GM12891 (cell line): ENCODE measurements at regions not wholly inside any gene's neighbourhood (a gene's known extent, or its start where the extent isn't known, plus 50 kb on each side); places are given as distances from the start of the nearest gene placed in this dataset.

Source experiments
- PAX5 ChIP-seq: IDR thresholded peaks from 2 replicates; pipeline ENCODE4 v1.6.1; 2011; ENCODE audit warnings: low read length, moderate library complexity, mild to moderate bottlenecking; ENCODE audit not compliant: insufficient read depth, severe bottlenecking
- POLR2A ChIP-seq: IDR thresholded peaks from 2 replicates; pipeline ENCODE4 v1.6.1; 2011; ENCODE audit warnings: low read depth, low read length, control low read depth
- POLR2AphosphoS5 ChIP-seq: IDR thresholded peaks from 2 replicates; pipeline ENCODE4 v1.6.1; 2011; ENCODE audit warnings: low read depth, low read length, control low read depth
- POU2F2 ChIP-seq: IDR thresholded peaks from 2 replicates; pipeline ENCODE4 v1.6.1; 2011; ENCODE audit warnings: low read depth, mild to moderate bottlenecking, control low read depth, low read length, moderate library complexity
- SPI1 ChIP-seq: IDR thresholded peaks from 2 replicates; pipeline ENCODE4 v1.6.1; 2011; ENCODE audit warnings: low read depth, low read length, control low read depth
- TAF1 ChIP-seq: IDR thresholded peaks from 2 replicates; pipeline ENCODE4 v1.6.1; 2011; ENCODE audit warnings: low read depth, low read length, control low read depth

GRCh38 chr2:116669782-116670181, 1144.7 kb upstream of the DDX18 start:
- TF ChIP-seq POLR2A: no peak
- TF ChIP-seq POU2F2: no peak
- no peak for TF ChIP-seq TAF1
- no peak for TF ChIP-seq SPI1
- TF ChIP-seq POLR2AphosphoS5: no peak
- TF ChIP-seq PAX5: no peak
